Keratinocyte (primary cell): ENCODE measurements at regions not wholly inside any gene's neighbourhood (a gene's known extent, or its start where the extent isn't known, plus 50 kb on each side); places are given as distances from the start of the nearest gene placed in this dataset.

ENCODE experiments used
- DNase-seq: peaks from one replicate; pipeline ENCODE4 v3.0.0-alpha.2; 2011; ENCODE audit warnings: low read depth, missing footprints, low spot score
- FAIRE-seq: peaks from 2 replicates; lab custom pipeline; 2011; peaks lifted over from hg19 to GRCh38; lab: Jason Lieb, UNC
- H2AFZ ChIP-seq: 2 replicates; pipeline ENCODE4 v1.6.0; 2012; ENCODE audit warnings: low read length, control low read depth, inconsistent platforms; ENCODE audit not compliant: control insufficient read depth
- H3K27ac ChIP-seq: 2 replicates; pipeline ENCODE4 v1.5.1; 2011; ENCODE audit warnings: low read length; ENCODE audit not compliant: control insufficient read depth, insufficient read depth
- H3K27me3 ChIP-seq: 3 replicates; pipeline ENCODE4 v1.6.0; 2011; ENCODE audit warnings: low read length; ENCODE audit not compliant: control insufficient read depth, insufficient read depth; ENCODE audit errors: extremely low read depth
- H3K36me3 ChIP-seq, 2 experiments: 2 replicates in 1 of 2; 3 replicates in 1 of 2; pipeline ENCODE4 v1.5.1; 2011; ENCODE audit warnings: low read length in 2 of 2, mild to moderate bottlenecking in 1 of 2; ENCODE audit not compliant: control insufficient read depth in 2 of 2, insufficient read depth in 2 of 2; ENCODE audit errors: extremely low read depth in 1 of 2
- H3K4me1 ChIP-seq: 3 replicates; pipeline ENCODE4 v1.5.1; 2011; ENCODE audit warnings: low read length; ENCODE audit not compliant: control insufficient read depth, insufficient read depth; ENCODE audit errors: extremely low read depth
- H3K4me2 ChIP-seq: 3 replicates; pipeline ENCODE4 v1.6.0; 2011; ENCODE audit warnings: low read depth, low read length; ENCODE audit not compliant: control insufficient read depth, insufficient read depth; ENCODE audit errors: extremely low read depth
- H3K4me3 ChIP-seq, 3 experiments: fragments of 200-600 bp in 1 of 3; sonication (generic) in 1 of 3; 2 replicates in 2 of 3; 3 replicates in 1 of 3; pipeline ENCODE4 v1.5.1; 2011 to 2016; ENCODE audit warnings: low read length in 3 of 3, mild to moderate bottlenecking in 3 of 3, control low read depth in 2 of 3, inconsistent platforms in 1 of 3, low read depth in 1 of 3, mixed read lengths in 1 of 3, mixed run types in 1 of 3, moderate library complexity in 1 of 3; ENCODE audit not compliant: control insufficient read depth in 2 of 3, insufficient read depth in 2 of 3; ENCODE audit errors: extremely low read depth in 1 of 3
- H3K79me2 ChIP-seq: 2 replicates; pipeline ENCODE4 v1.6.0; 2012; ENCODE audit warnings: low read length; ENCODE audit not compliant: control insufficient read depth, insufficient read depth
- H3K9ac ChIP-seq: 3 replicates; pipeline ENCODE4 v1.6.0; 2011; ENCODE audit warnings: low read length; ENCODE audit not compliant: control insufficient read depth, insufficient read depth; ENCODE audit errors: extremely low read depth
- H3K9me1 ChIP-seq: 3 replicates; pipeline ENCODE4 v1.6.0; 2011; ENCODE audit warnings: low read length; ENCODE audit not compliant: control insufficient read depth, insufficient read depth; ENCODE audit errors: extremely low read depth
- H3K9me3 ChIP-seq: 2 replicates; pipeline ENCODE4 v1.5.1; 2012; ENCODE audit warnings: low read depth, low read length; ENCODE audit not compliant: control insufficient read depth
- H4K20me1 ChIP-seq: 3 replicates; pipeline ENCODE4 v1.6.0; 2011; ENCODE audit warnings: low read length; ENCODE audit not compliant: control insufficient read depth, insufficient read depth; ENCODE audit errors: extremely low read depth
- EZH2 ChIP-seq: IDR thresholded peaks from one replicate; pipeline ENCODE4 v1.6.1; 2012; ENCODE audit warnings: inconsistent platforms, mild to moderate bottlenecking, low read length, moderate library complexity
- dilution Hi-C: fragments of 300-500 bp; cut with MboI; formaldehyde crosslinking; loops from one replicate; pipeline ENCODE4 v1.7.0; 2020; ENCODE audit warnings: low sequenced_read_pairs; ENCODE audit not compliant: extremely low pct_ligation_motif_present
- TF ChIP-seq, protein P1 (sequence below), 3 experiments: IDR thresholded peaks in 1 of 3; conservative IDR thresholded peaks in 1 of 3; optimal IDR thresholded peaks in 1 of 3; 2 replicates in 2 of 3; 3 replicates in 1 of 3; pipeline versions ENCODE3 to v1.5.1; 2011; ENCODE audit warnings: low read length in 3 of 3, mild to moderate bottlenecking in 3 of 3, moderate library complexity in 2 of 3, control low read depth in 1 of 3, inconsistent platforms in 1 of 3; ENCODE audit not compliant: insufficient read depth in 2 of 3; ENCODE audit errors: extremely low read depth in 1 of 3

DNA sequence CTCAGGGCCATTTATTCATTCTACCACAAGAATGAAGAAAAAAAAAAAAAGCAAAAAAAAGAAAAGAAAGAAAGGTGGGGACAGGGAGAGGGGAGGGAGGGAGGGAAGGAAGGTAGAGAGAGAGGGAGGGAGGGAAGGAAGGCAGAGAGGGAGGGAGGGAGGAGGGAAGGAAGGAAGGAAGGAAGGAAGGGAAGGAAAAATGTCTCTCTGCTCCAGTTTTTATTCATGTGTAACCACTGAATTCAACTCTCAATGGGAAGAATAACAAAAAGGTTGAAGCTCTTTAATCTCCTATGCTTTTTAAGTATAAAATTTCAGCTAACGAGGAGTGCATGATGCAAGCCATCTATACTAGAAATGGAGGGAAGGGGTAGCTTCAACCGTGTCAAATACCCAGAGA, 287.3 kb downstream of the MREG start:
- no peaks in the 10 kb centered on the region for H3K36me3 ChIP-seq
- dilution Hi-C loops, result no loop called here
- FAIRE-seq, result no peak
- peaks cover 14% of the 10 kb centered on the region for H3K4me1 ChIP-seq
- H3K9ac ChIP-seq, result no peak overlapping the region
- DNase-seq, result no peak
- TF ChIP-seq, protein P1, sequence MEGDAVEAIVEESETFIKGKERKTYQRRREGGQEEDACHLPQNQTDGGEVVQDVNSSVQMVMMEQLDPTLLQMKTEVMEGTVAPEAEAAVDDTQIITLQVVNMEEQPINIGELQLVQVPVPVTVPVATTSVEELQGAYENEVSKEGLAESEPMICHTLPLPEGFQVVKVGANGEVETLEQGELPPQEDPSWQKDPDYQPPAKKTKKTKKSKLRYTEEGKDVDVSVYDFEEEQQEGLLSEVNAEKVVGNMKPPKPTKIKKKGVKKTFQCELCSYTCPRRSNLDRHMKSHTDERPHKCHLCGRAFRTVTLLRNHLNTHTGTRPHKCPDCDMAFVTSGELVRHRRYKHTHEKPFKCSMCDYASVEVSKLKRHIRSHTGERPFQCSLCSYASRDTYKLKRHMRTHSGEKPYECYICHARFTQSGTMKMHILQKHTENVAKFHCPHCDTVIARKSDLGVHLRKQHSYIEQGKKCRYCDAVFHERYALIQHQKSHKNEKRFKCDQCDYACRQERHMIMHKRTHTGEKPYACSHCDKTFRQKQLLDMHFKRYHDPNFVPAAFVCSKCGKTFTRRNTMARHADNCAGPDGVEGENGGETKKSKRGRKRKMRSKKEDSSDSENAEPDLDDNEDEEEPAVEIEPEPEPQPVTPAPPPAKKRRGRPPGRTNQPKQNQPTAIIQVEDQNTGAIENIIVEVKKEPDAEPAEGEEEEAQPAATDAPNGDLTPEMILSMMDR (optimal IDR thresholded peaks at IDR 0.05 in 1 of 3, IDR thresholded peaks at IDR 0.05 in 1 of 3, conservative IDR thresholded peaks at IDR 0.05 in 1 of 3; ENCODE audit: extremely low read depth in 1 of 3, insufficient read depth in 2 of 3, low read length in 3 of 3), result no peak
- TF ChIP-seq EZH2, result no peak
- H3K9me3 ChIP-seq, result no peaks in the 10 kb centered on the region
- H2AFZ ChIP-seq, result no peak overlapping the region
- H3K27ac ChIP-seq, result no peak overlapping the region
- H3K4me3 ChIP-seq, result no peak overlapping the region
- no peak overlapping the region for H3K4me2 ChIP-seq
- no peaks in the 10 kb centered on the region for H3K9me1 ChIP-seq
- H4K20me1 ChIP-seq, result no peaks in the 10 kb centered on the region
- no peaks in the 10 kb centered on the region for H3K79me2 ChIP-seq
- H3K27me3 ChIP-seq, result no peaks in the 10 kb centered on the region

DNA sequence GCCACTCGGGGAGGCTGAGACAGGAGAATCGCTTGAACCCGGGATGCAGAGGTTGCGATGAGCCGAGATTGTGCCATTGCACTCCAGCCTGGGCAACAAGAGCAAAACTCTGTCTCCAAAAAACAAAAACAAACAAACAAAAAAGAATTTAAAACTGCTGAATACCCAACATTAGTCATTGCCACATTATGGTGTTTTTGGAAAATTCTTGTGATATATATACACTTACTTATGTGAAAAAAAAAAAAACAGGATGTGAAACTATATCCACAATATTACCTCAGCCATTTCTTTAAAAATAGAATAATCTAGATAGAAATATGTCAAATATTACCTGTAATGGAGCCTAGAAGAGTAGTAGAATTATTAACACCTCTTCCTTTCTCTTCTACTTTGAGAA, 288.3 kb upstream of the FN1 start:
- DNase-seq (no peak), FAIRE-seq (no peak)
- H3K9me1 ChIP-seq, result no peaks in the 10 kb centered on the region
- peaks cover 2% of the 10 kb centered on the region for H3K4me1 ChIP-seq
- H3K79me2 ChIP-seq, result no peaks in the 10 kb centered on the region
- H3K27ac ChIP-seq, result no peak overlapping the region
- no peaks in the 10 kb centered on the region for H4K20me1 ChIP-seq
- H3K36me3 ChIP-seq, result no peaks in the 10 kb centered on the region
- no peaks in the 10 kb centered on the region for H3K9me3 ChIP-seq
- dilution Hi-C loops, result no loop called here
- no peaks in the 10 kb centered on the region for H3K27me3 ChIP-seq
- H2AFZ ChIP-seq, result no peak overlapping the region
- TF ChIP-seq EZH2, result no peak
- TF ChIP-seq, protein P1 (optimal IDR thresholded peaks at IDR 0.05 in 1 of 3, IDR thresholded peaks at IDR 0.05 in 1 of 3, conservative IDR thresholded peaks at IDR 0.05 in 1 of 3; ENCODE audit: extremely low read depth in 1 of 3, insufficient read depth in 2 of 3, low read length in 3 of 3), result no peak
- no peak overlapping the region for H3K9ac ChIP-seq
- H3K4me3 ChIP-seq, result no peak overlapping the region
- no peak overlapping the region for H3K4me2 ChIP-seq
